Left ventricle myocardium inferior (tissue), 1 donor: ENCODE measurements at regions not wholly inside any gene's neighbourhood (a gene's known extent, or its start where the extent isn't known, plus 50 kb on each side); places are given as distances from the start of the nearest gene placed in this dataset.

ENCODE experiments used
- DNase-seq: peaks from one replicate; pipeline ENCODE4 v3.0.0-alpha.2; 2020
- H3K27ac ChIP-seq: fragments of 200-600 bp; replicated peaks from 2 replicates; pipeline ENCODE4 v1.8.0; 2021
- H3K27me3 ChIP-seq: fragments of 200-600 bp; 2 replicates; pipeline ENCODE4 v1.8.0; 2021; ENCODE audit warnings: low read depth
- H3K36me3 ChIP-seq: fragments of 200-600 bp; 2 replicates; pipeline ENCODE4 v1.8.0; 2021
- H3K4me1 ChIP-seq: fragments of 200-600 bp; 2 replicates; pipeline ENCODE4 v1.8.0; 2021
- H3K4me3 ChIP-seq: fragments of 200-600 bp; 2 replicates; pipeline ENCODE4 v1.8.0; 2021; ENCODE audit warnings: mild to moderate bottlenecking, moderate library complexity
- H3K9me3 ChIP-seq: fragments of 200-600 bp; replicated peaks from 2 replicates; pipeline ENCODE4 v1.8.0; 2021
- CTCF ChIP-seq: fragments of 200-600 bp; IDR thresholded peaks from 2 replicates; pipeline ENCODE4 v1.8.0; 2021; ENCODE audit warnings: antibody characterized with exemption, mild to moderate bottlenecking, borderline replicate concordance
- intact Hi-C: fragments of 100-400 bp; cut with micrococcal nuclease; formaldehyde crosslinking; loops from one replicate; pipeline ENCODE4 v1.11.0; 2022
- donor health status: DM: no; HTN: yes; CAD: no; lungs with severe emphysema.

GRCh38 chr12:60437297-60437696 lies 841.5 kb downstream of the SLC16A7 start:
- no peak for DNase-seq
- intact Hi-C loops, result no loop called here
- H3K27ac ChIP-seq, result no peak overlapping the region
- no peak overlapping the region for H3K4me3 ChIP-seq
- TF ChIP-seq CTCF, result no peak
- H3K27me3 ChIP-seq, result no peaks in the 10 kb centered on the region
- H3K36me3 ChIP-seq, result no peaks in the 10 kb centered on the region
- H3K9me3 ChIP-seq, result peaks cover 15% of the 10 kb centered on the region
- no peaks in the 10 kb centered on the region for H3K4me1 ChIP-seq

DNA sequence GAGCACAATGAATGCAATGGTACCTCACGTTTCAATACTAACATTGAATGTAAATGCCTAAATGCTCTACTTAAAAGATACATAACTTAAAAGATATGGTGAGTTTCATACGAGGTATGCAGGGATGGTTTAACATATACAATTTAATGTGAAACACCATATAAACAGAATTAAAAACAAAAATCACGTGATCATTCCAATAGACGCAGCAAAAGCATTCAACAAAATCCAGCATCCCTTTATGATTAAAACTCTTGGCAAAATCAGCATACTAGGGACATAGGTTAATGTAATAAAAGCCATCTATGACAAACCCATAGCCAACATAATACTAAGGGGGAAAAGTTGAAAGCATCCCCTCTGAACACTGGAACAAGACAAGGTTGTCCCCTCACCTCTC lies 845.7 kb downstream of the SLC16A7 start:
- peaks cover 40% of the 10 kb centered on the region for H3K9me3 ChIP-seq
- TF ChIP-seq CTCF, result no peak
- H3K4me3 ChIP-seq, result no peak overlapping the region
- no peaks in the 10 kb centered on the region for H3K27me3 ChIP-seq
- no peaks in the 10 kb centered on the region for H3K4me1 ChIP-seq
- intact Hi-C loops, result no loop called here
- no peak for DNase-seq
- H3K27ac ChIP-seq, result no peak overlapping the region
- H3K36me3 ChIP-seq, result no peaks in the 10 kb centered on the region

GRCh38 chr12:60451457-60451856 lies 855.6 kb downstream of the SLC16A7 start:
- no peaks in the 10 kb centered on the region for H3K36me3 ChIP-seq
- H3K27ac ChIP-seq, result no peak overlapping the region
- DNase-seq, result no peak
- intact Hi-C loops, result no loop called here
- no peak overlapping the region for H3K4me3 ChIP-seq
- no peak for TF ChIP-seq CTCF
- H3K27me3 ChIP-seq, result no peaks in the 10 kb centered on the region
- H3K9me3 ChIP-seq, result no peaks in the 10 kb centered on the region
- no peaks in the 10 kb centered on the region for H3K4me1 ChIP-seq

GRCh38 chr12:60465060-60465459 lies 869.2 kb downstream of the SLC16A7 start:
- H3K36me3 ChIP-seq, result no peaks in the 10 kb centered on the region
- no peak overlapping the region for H3K4me3 ChIP-seq
- intact Hi-C loops, result no loop called here
- no peak overlapping the region for H3K27ac ChIP-seq
- TF ChIP-seq CTCF, result no peak
- H3K9me3 ChIP-seq, result no peaks in the 10 kb centered on the region
- H3K4me1 ChIP-seq, result no peaks in the 10 kb centered on the region
- H3K27me3 ChIP-seq, result no peaks in the 10 kb centered on the region
- DNase-seq, result no peak

GRCh38 chr12:60468546-60468945 lies 872.7 kb downstream of the SLC16A7 start:
- H3K27me3 ChIP-seq, result no peaks in the 10 kb centered on the region
- H3K4me1 ChIP-seq, result no peaks in the 10 kb centered on the region
- no peak for DNase-seq
- TF ChIP-seq CTCF, result no peak
- H3K27ac ChIP-seq, result no peak overlapping the region
- H3K4me3 ChIP-seq, result no peak overlapping the region
- no peaks in the 10 kb centered on the region for H3K36me3 ChIP-seq
- no peaks in the 10 kb centered on the region for H3K9me3 ChIP-seq
- intact Hi-C loops, result no loop called here

GRCh38 chr12:60475825-60476224 lies 880.0 kb downstream of the SLC16A7 start:
- H3K27me3 ChIP-seq, result no peaks in the 10 kb centered on the region
- no peak overlapping the region for H3K27ac ChIP-seq
- no peaks in the 10 kb centered on the region for H3K9me3 ChIP-seq
- no peak overlapping the region for H3K4me3 ChIP-seq
- H3K36me3 ChIP-seq, result no peaks in the 10 kb centered on the region
- no peak for DNase-seq
- no peaks in the 10 kb centered on the region for H3K4me1 ChIP-seq
- intact Hi-C loops, result no loop called here
- TF ChIP-seq CTCF, result no peak
